Bronchial epithelial cell (primary cell): ENCODE measurements at regions not wholly inside any gene's neighbourhood (a gene's known extent, or its start where the extent isn't known, plus 50 kb on each side); places are given as distances from the start of the nearest gene placed in this dataset.

Experiments
- DNase-seq: peaks from one replicate; pipeline ENCODE4 v3.0.0-alpha.2; 2010; ENCODE audit warnings: low read depth
- FAIRE-seq: peaks from 2 replicates; lab custom pipeline; 2011; peaks lifted over from hg19 to GRCh38; lab: Jason Lieb, UNC
- H3K27me3 ChIP-seq: 2 replicates; pipeline ENCODE4 v1.5.1; 2011; ENCODE audit warnings: low read length; ENCODE audit not compliant: control insufficient read depth, insufficient read depth
- H3K36me3 ChIP-seq: 2 replicates; pipeline ENCODE4 v1.5.1; 2011; ENCODE audit warnings: low read length; ENCODE audit not compliant: control insufficient read depth, insufficient read depth
- H3K4me3 ChIP-seq: 2 replicates; pipeline ENCODE4 v1.5.1; 2011; ENCODE audit warnings: mild to moderate bottlenecking, low read depth, low read length, control low read depth
- CTCF ChIP-seq: IDR thresholded peaks from 2 replicates; pipeline ENCODE4 v1.5.1; 2011; ENCODE audit warnings: mild to moderate bottlenecking, moderate library complexity, low read length, control low read depth, inconsistent platforms; ENCODE audit not compliant: insufficient read depth, severe bottlenecking

- TF ChIP-seq CTCF, result no peak
- Histone ChIP-seq H3K4me3 (no peak overlapping the region), H3K27me3 (no peaks in the 10 kb centered on the region), H3K36me3 (no peaks in the 10 kb centered on the region)
- DNase-seq, result no peak
- FAIRE-seq, result no peak
These were observed 298.6 kb upstream of the LDB2 start for GRCh38 chr4:17197070-17197469.

- DNase-seq (no peak), FAIRE-seq (no peak)
- H3K4me3 ChIP-seq, result no peak overlapping the region
- H3K27me3 ChIP-seq, result no peaks in the 10 kb centered on the region
- no peaks in the 10 kb centered on the region for H3K36me3 ChIP-seq
- TF ChIP-seq CTCF, result no peak
These were observed 297.2 kb upstream of the LDB2 start for GRCh38 chr4:17195461-17196275.

- TF ChIP-seq CTCF, result no peak
- no peak for FAIRE-seq
- no peak for DNase-seq
- H3K36me3 ChIP-seq, result no peaks in the 10 kb centered on the region
- no peaks in the 10 kb centered on the region for H3K27me3 ChIP-seq
- no peak overlapping the region for H3K4me3 ChIP-seq
These were observed 296.1 kb upstream of the LDB2 start for GRCh38 chr4:17194586-17194985.

- no peak for FAIRE-seq
- no peak for DNase-seq
- no peaks in the 10 kb centered on the region for H3K27me3 ChIP-seq
- H3K36me3 ChIP-seq, result no peaks in the 10 kb centered on the region
- no peak for TF ChIP-seq CTCF
- no peak overlapping the region for H3K4me3 ChIP-seq
These were observed 291.3 kb upstream of the LDB2 start for GRCh38 chr4:17189759-17190158.

GRCh38 chr4:17189401-17189720 is 290.9 kb upstream of the LDB2 start:
- DNase-seq, result no peak
- Histone ChIP-seq H3K4me3 (no peak overlapping the region), H3K27me3 (no peaks in the 10 kb centered on the region), H3K36me3 (no peaks in the 10 kb centered on the region)
- no peak for FAIRE-seq
- no peak for TF ChIP-seq CTCF
